ENCODE measurements at regions not wholly inside any gene's neighbourhood (a gene's known extent, or its start where the extent isn't known, plus 50 kb on each side); places are given as distances from the start of the nearest gene placed in this dataset.

- Histone ChIP-seq H3K27me3 (ENCODE audit: insufficient read depth, low read length) (no peaks in the 10 kb centered on the region), H3K9me3 (ENCODE audit: low read depth, low read length) (no peaks in the 10 kb centered on the region), H3K4me3 (ENCODE audit: low read length) (no peak overlapping the region), H3K4me1 (ENCODE audit: insufficient read depth, low read length) (no peaks in the 10 kb centered on the region)
Measured at GRCh38 chr1:222266223-222267196, 281.4 kb downstream of the HHIPL2 start.

- Histone ChIP-seq H3K27me3 (ENCODE audit: insufficient read depth, low read length) (no peaks in the 10 kb centered on the region), H3K4me1 (ENCODE audit: insufficient read depth, low read length) (no peaks in the 10 kb centered on the region), H3K4me3 (ENCODE audit: low read length) (no peak overlapping the region), H3K9me3 (ENCODE audit: low read depth, low read length) (no peaks in the 10 kb centered on the region)
Measured at GRCh38 chr1:222263791-222264190, 284.1 kb downstream of the HHIPL2 start.

- H3K4me3 ChIP-seq (ENCODE audit: low read length), result no peak overlapping the region
- no peaks in the 10 kb centered on the region for H3K27me3 ChIP-seq (ENCODE audit: insufficient read depth, low read length)
- H3K9me3 ChIP-seq (ENCODE audit: low read depth, low read length), result no peaks in the 10 kb centered on the region
- no peaks in the 10 kb centered on the region for H3K4me1 ChIP-seq (ENCODE audit: insufficient read depth, low read length)
Measured at GRCh38 chr1:222257027-222257426, 290.9 kb downstream of the HHIPL2 start.

GRCh38 chr1:222256058-222256457 lies 291.8 kb downstream of the HHIPL2 start:
- H3K4me1 ChIP-seq (ENCODE audit: insufficient read depth, low read length), result no peaks in the 10 kb centered on the region
- no peaks in the 10 kb centered on the region for H3K27me3 ChIP-seq (ENCODE audit: insufficient read depth, low read length)
- H3K9me3 ChIP-seq (ENCODE audit: low read depth, low read length), result no peaks in the 10 kb centered on the region
- no peak overlapping the region for H3K4me3 ChIP-seq (ENCODE audit: low read length)

GRCh38 chr1:222252788-222253187 lies 295.1 kb downstream of the HHIPL2 start:
- Histone ChIP-seq H3K4me1 (ENCODE audit: insufficient read depth, low read length) (no peaks in the 10 kb centered on the region), H3K4me3 (ENCODE audit: low read length) (no peak overlapping the region), H3K9me3 (ENCODE audit: low read depth, low read length) (no peaks in the 10 kb centered on the region), H3K27me3 (ENCODE audit: insufficient read depth, low read length) (no peaks in the 10 kb centered on the region)

GRCh38 chr1:222251847-222252246 lies 296.1 kb downstream of the HHIPL2 start:
- no peaks in the 10 kb centered on the region for H3K9me3 ChIP-seq (ENCODE audit: low read depth, low read length)
- no peaks in the 10 kb centered on the region for H3K4me1 ChIP-seq (ENCODE audit: insufficient read depth, low read length)
- no peak overlapping the region for H3K4me3 ChIP-seq (ENCODE audit: low read length)
- H3K27me3 ChIP-seq (ENCODE audit: insufficient read depth, low read length), result no peaks in the 10 kb centered on the region

GRCh38 chr1:222250376-222250775 lies 297.5 kb downstream of the HHIPL2 start:
- Histone ChIP-seq H3K27me3 (ENCODE audit: insufficient read depth, low read length) (no peaks in the 10 kb centered on the region), H3K4me3 (ENCODE audit: low read length) (no peak overlapping the region), H3K4me1 (ENCODE audit: insufficient read depth, low read length) (no peaks in the 10 kb centered on the region), H3K9me3 (ENCODE audit: low read depth, low read length) (no peaks in the 10 kb centered on the region)

GRCh38 chr1:222247811-222248310 lies 300.0 kb downstream of the HHIPL2 start:
- H3K4me3 ChIP-seq (ENCODE audit: low read length), result no peak overlapping the region
- no peaks in the 10 kb centered on the region for H3K27me3 ChIP-seq (ENCODE audit: insufficient read depth, low read length)
- H3K9me3 ChIP-seq (ENCODE audit: low read depth, low read length), result no peaks in the 10 kb centered on the region
- no peaks in the 10 kb centered on the region for H3K4me1 ChIP-seq (ENCODE audit: insufficient read depth, low read length)

- H3K9me3 ChIP-seq (ENCODE audit: low read depth, low read length), result no peaks in the 10 kb centered on the region
- H3K4me1 ChIP-seq (ENCODE audit: insufficient read depth, low read length), result no peaks in the 10 kb centered on the region
- H3K27me3 ChIP-seq (ENCODE audit: insufficient read depth, low read length), result no peaks in the 10 kb centered on the region
- no peak overlapping the region for H3K4me3 ChIP-seq (ENCODE audit: low read length)
Measured at GRCh38 chr1:222247081-222247480, 300.8 kb downstream of the HHIPL2 start.

- H3K4me1 ChIP-seq (ENCODE audit: insufficient read depth, low read length), result no peaks in the 10 kb centered on the region
- H3K27me3 ChIP-seq (ENCODE audit: insufficient read depth, low read length), result no peaks in the 10 kb centered on the region
- no peaks in the 10 kb centered on the region for H3K9me3 ChIP-seq (ENCODE audit: low read depth, low read length)
- no peak overlapping the region for H3K4me3 ChIP-seq (ENCODE audit: low read length)
Measured at GRCh38 chr1:222243902-222244301, 304.0 kb downstream of the HHIPL2 start.

GRCh38 chr1:222242492-222242891 lies 305.4 kb downstream of the HHIPL2 start:
- Histone ChIP-seq H3K4me3 (ENCODE audit: low read length) (no peak overlapping the region), H3K27me3 (ENCODE audit: insufficient read depth, low read length) (no peaks in the 10 kb centered on the region), H3K9me3 (ENCODE audit: low read depth, low read length) (no peaks in the 10 kb centered on the region), H3K4me1 (ENCODE audit: insufficient read depth, low read length) (no peaks in the 10 kb centered on the region)

GRCh38 chr1:222241410-222241809 lies 306.5 kb downstream of the HHIPL2 start:
- H3K4me1 ChIP-seq (ENCODE audit: insufficient read depth, low read length), result no peaks in the 10 kb centered on the region
- no peaks in the 10 kb centered on the region for H3K27me3 ChIP-seq (ENCODE audit: insufficient read depth, low read length)
- H3K4me3 ChIP-seq (ENCODE audit: low read length), result no peak overlapping the region
- H3K9me3 ChIP-seq (ENCODE audit: low read depth, low read length), result no peaks in the 10 kb centered on the region

- H3K27me3 ChIP-seq (ENCODE audit: insufficient read depth, low read length), result no peaks in the 10 kb centered on the region
- H3K4me3 ChIP-seq (ENCODE audit: low read length), result no peak overlapping the region
- H3K4me1 ChIP-seq (ENCODE audit: insufficient read depth, low read length), result no peaks in the 10 kb centered on the region
Measured at GRCh38 chr1:222240536-222241181, 307.2 kb downstream of the HHIPL2 start.

GRCh38 chr1:222239130-222239529 lies 308.8 kb downstream of the HHIPL2 start:
- Histone ChIP-seq H3K27me3 (ENCODE audit: insufficient read depth, low read length) (no peaks in the 10 kb centered on the region), H3K4me1 (ENCODE audit: insufficient read depth, low read length) (no peaks in the 10 kb centered on the region), H3K4me3 (ENCODE audit: low read length) (no peak overlapping the region), H3K9me3 (ENCODE audit: low read depth, low read length) (no peaks in the 10 kb centered on the region)

More at GRCh38 chr1:222240536-222241181, 307.2 kb downstream of the HHIPL2 start:
- H3K9me3 ChIP-seq (ENCODE audit: low read depth, low read length), result no peaks in the 10 kb centered on the region

- Histone ChIP-seq H3K27me3 (ENCODE audit: insufficient read depth, low read length) (no peaks in the 10 kb centered on the region), H3K9me3 (ENCODE audit: low read depth, low read length) (no peaks in the 10 kb centered on the region), H3K4me1 (ENCODE audit: insufficient read depth, low read length) (no peaks in the 10 kb centered on the region), H3K4me3 (ENCODE audit: low read length) (no peak overlapping the region)
Measured at GRCh38 chr1:222234351-222234750, 313.6 kb downstream of the HHIPL2 start.

Measured in mononuclear cell (primary cell).